Vagina (tissue), 2 donors: ENCODE measurements at regions not wholly inside any gene's neighbourhood (a gene's known extent, or its start where the extent isn't known, plus 50 kb on each side); places are given as distances from the start of the nearest gene placed in this dataset.

Experiments used
- CTCF ChIP-seq, 3 experiments: fragments of 450-650 bp in 2 of 3; fragments of 200-600 bp in 1 of 3; sonication (generic) in 1 of 3; IDR thresholded peaks; one replicate each; pipeline ENCODE4 v1.5.1; 2017 to 2019; ENCODE audit warnings: antibody characterized with exemption in 3 of 3, mild to moderate bottlenecking in 2 of 3, moderate library complexity in 2 of 3
- POLR2A ChIP-seq, 2 donors: fragments of 450-650 bp; IDR thresholded peaks; one replicate each; pipeline ENCODE4 v1.6.1; 2017; ENCODE audit warnings: antibody characterized with exemption in 2 of 2, mild to moderate bottlenecking in 2 of 2, moderate library complexity in 2 of 2

GRCh38 chr5:165108809-165109208 lies 1603.4 kb downstream of the MAT2B start:
- TF ChIP-seq CTCF (IDR thresholded peaks at IDR 0.05) (no peak), POLR2A (IDR thresholded peaks at IDR 0.05) (no peak)
